ENCODE measurements at regions not wholly inside any gene's neighbourhood (a gene's known extent, or its start where the extent isn't known, plus 50 kb on each side); places are given as distances from the start of the nearest gene placed in this dataset.

GRCh38 chr3:103367481-103367880, 932.7 kb downstream of the ZPLD1 start:
- TF ChIP-seq CTCF (IDR thresholded peaks at IDR 0.05), result no peak
- no peak for TF ChIP-seq POLR2A (IDR thresholded peaks at IDR 0.05)

Measured in body of pancreas (tissue), 4 donors.